GM10266 (cell line): ENCODE measurements at regions not wholly inside any gene's neighbourhood (a gene's known extent, or its start where the extent isn't known, plus 50 kb on each side); places are given as distances from the start of the nearest gene placed in this dataset.
"Not testable (repeated sequence)": the region's sequence is repeated elsewhere in the genome, so short reads cannot be mapped to it uniquely, and the experiment has no call there.

Source experiments
- DNase-seq: peaks from one replicate; pipeline ENCODE4 v3.0.0; 2012; ENCODE audit errors: extremely low spot score
- TF ChIP-seq, protein P1 (sequence below): IDR thresholded peaks from 2 replicates; pipeline ENCODE4 v1.5.1; 2012; ENCODE audit warnings: mild to moderate bottlenecking, low read depth; ENCODE audit not compliant: control insufficient read depth, insufficient read depth; ENCODE audit errors: missing control alignments

DNA sequence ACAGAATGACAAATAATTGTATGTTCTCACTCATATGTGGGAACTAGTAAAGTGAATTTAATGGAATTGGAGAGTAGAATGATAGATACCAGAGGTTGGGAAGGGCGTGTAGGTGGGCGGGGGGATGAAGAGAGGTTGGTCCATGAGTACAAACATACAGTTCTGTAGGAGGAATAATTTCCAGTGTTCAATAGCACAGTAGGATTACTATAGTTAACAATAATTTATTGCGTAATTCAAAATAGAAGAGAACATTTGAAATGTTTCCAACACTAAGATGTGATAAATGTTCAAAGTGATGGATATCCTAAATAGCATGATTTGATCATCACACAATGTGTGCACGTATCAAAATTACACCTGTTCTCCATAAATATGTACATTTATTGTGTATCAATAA, 106.2 kb upstream of the IL1RAPL2 start:
- TF ChIP-seq, protein P1, sequence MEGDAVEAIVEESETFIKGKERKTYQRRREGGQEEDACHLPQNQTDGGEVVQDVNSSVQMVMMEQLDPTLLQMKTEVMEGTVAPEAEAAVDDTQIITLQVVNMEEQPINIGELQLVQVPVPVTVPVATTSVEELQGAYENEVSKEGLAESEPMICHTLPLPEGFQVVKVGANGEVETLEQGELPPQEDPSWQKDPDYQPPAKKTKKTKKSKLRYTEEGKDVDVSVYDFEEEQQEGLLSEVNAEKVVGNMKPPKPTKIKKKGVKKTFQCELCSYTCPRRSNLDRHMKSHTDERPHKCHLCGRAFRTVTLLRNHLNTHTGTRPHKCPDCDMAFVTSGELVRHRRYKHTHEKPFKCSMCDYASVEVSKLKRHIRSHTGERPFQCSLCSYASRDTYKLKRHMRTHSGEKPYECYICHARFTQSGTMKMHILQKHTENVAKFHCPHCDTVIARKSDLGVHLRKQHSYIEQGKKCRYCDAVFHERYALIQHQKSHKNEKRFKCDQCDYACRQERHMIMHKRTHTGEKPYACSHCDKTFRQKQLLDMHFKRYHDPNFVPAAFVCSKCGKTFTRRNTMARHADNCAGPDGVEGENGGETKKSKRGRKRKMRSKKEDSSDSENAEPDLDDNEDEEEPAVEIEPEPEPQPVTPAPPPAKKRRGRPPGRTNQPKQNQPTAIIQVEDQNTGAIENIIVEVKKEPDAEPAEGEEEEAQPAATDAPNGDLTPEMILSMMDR: no peak

GRCh38 chrX:104457130-104457529, 108.9 kb upstream of the IL1RAPL2 start:
- DNase-seq: not testable (repeated sequence)

More for the DNA sequence above, 106.2 kb upstream of the IL1RAPL2 start:
- DNase-seq: no peak

DNA sequence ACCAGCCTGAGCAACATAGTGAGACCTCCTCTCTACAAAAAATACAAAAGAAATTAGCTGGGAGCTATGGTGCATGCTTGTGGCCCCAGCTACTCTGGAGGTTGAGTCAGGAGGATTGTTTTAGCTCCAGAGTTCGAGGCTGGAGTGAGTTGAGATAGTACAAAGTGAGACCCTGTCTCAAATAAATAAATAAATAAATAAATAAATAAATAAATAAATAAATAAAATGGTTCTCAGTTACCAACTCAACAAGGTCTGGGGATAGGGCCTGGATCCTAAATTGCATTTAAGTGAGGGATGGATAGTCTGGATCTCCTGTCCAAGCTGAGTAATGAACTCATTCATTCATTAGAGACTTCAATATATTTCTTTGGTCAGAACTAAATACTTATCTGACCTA, 115.7 kb upstream of the IL1RAPL2 start:
- no peak for DNase-seq
- TF ChIP-seq, protein P1: no peak

GRCh38 chrX:104445591-104445990, 120.4 kb upstream of the IL1RAPL2 start:
- DNase-seq: no peak

DNA sequence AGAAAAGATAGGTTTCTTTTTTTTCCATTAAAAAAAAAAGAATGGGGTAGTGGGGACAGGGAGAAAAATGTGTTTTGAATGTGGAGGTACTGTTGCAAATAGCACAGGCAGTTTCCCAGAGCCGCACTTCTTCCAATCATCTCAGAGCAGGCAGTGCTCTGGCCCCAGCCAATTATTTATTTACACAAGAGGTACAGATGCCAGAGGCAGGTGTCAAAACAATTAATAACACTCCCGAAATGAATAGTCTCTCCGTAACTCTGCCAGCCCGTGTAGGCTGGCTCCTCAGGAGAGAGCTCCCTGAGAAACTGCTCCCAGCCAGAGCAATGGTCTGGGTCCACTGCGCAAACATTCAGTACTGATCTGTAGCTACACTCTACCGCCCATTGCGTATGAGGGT, 130.8 kb upstream of the IL1RAPL2 start:
- DNase-seq: no peak
- TF ChIP-seq, protein P1: no peak

More at GRCh38 chrX:104445591-104445990, 120.4 kb upstream of the IL1RAPL2 start:
- TF ChIP-seq, protein P1: no peak

- DNase-seq: no peak
- TF ChIP-seq, protein P1: no peak
Measured at GRCh38 chrX:104432321-104432720, 133.7 kb upstream of the IL1RAPL2 start.

- no peak for DNase-seq
- TF ChIP-seq, protein P1: no peak
Measured at GRCh38 chrX:104430742-104431119, 135.3 kb upstream of the IL1RAPL2 start.

DNA sequence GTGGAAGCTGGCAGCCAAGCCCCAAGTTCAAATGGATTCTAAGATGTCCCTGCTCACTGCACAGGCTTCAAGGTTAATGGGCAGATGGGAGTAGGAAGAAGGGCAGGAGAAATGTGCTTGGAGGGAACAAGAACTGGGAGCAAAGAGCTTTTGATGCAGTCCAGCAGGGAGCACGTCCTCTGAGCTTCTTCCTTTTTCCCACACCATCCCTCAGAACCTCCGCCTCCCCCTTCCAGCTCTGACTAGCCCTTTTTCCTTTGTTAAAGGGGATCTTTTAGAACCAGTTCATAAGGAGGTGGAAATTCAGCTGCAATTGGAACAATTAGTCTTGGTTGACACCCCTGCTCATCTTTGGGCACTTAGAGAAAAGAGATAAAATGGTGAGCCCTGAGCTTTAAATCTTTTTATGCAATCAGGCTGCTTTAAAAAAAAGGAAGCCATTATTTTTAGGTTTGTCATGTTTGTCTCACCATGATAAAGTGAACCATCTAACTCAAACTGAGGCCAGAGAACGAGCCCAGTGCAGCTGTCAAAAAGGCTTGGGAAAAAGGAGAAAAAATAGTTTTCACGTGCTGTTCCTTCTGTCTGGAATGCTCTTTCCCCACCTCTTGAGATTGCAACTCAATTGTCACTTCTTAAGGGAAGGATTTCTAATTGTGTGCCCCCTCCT, 135.8 kb upstream of the IL1RAPL2 start:
- DNase-seq: no peak
- TF ChIP-seq, protein P1: no peak
